HL-60 (cell line): ENCODE measurements at regions not wholly inside any gene's neighbourhood (a gene's known extent, or its start where the extent isn't known, plus 50 kb on each side); places are given as distances from the start of the nearest gene placed in this dataset.

ENCODE experiments used
- DNase-seq, 2 experiments: peaks; one replicate each; pipeline ENCODE4 v3.0.0-alpha.2; 2010 to 2020; ENCODE audit warnings: low read depth in 1 of 2, low spot score in 1 of 2
- H3K27ac ChIP-seq: fragments of 250-450 bp; sonication (Bioruptor Pico); replicated peaks from 2 replicates; pipeline ENCODE4 v1.5.1; 2020; ENCODE audit warnings: mild to moderate bottlenecking, moderate library complexity
- H3K27me3 ChIP-seq: fragments of 250-450 bp; sonication (Bioruptor Pico); 2 replicates; pipeline ENCODE4 v1.5.1; 2021; ENCODE audit warnings: mild to moderate bottlenecking, moderate library complexity; ENCODE audit not compliant: insufficient read depth, poor library complexity, severe bottlenecking
- H3K4me3 ChIP-seq: replicated peaks from 2 replicates; pipeline ENCODE4 v1.5.1; 2011; ENCODE audit warnings: mild to moderate bottlenecking, control low read depth, low read length; ENCODE audit not compliant: insufficient read depth
- CTCF ChIP-seq: IDR thresholded peaks from one replicate; pipeline ENCODE4 v1.5.1; 2011; ENCODE audit warnings: low read length, control low read depth, inconsistent platforms; ENCODE audit not compliant: insufficient read depth
- GABPA ChIP-seq: IDR thresholded peaks from 2 replicates; pipeline ENCODE4 v1.6.1; 2012; ENCODE audit warnings: low read depth
- POLR2AphosphoS5 ChIP-seq: IDR thresholded peaks from 2 replicates; pipeline ENCODE4 v1.6.1; 2012; ENCODE audit warnings: low read depth
- SPI1 ChIP-seq: IDR thresholded peaks from 2 replicates; pipeline ENCODE4 v1.6.1; 2012; ENCODE audit warnings: low read depth, mild to moderate bottlenecking, borderline replicate concordance
- TF ChIP-seq, protein P1 (sequence below): IDR thresholded peaks from 2 replicates; pipeline ENCODE4 v1.6.1; 2012; ENCODE audit warnings: low read depth; ENCODE audit not compliant: insufficient replicate concordance

- Histone ChIP-seq H3K4me3 (no peak overlapping the region), H3K27me3 (no peaks in the 10 kb centered on the region), H3K27ac (no peak overlapping the region)
- no peak for DNase-seq
- TF ChIP-seq GABPA (no peak), POLR2AphosphoS5 (no peak), CTCF (no peak), SPI1 (no peak)
- TF ChIP-seq, protein P1, sequence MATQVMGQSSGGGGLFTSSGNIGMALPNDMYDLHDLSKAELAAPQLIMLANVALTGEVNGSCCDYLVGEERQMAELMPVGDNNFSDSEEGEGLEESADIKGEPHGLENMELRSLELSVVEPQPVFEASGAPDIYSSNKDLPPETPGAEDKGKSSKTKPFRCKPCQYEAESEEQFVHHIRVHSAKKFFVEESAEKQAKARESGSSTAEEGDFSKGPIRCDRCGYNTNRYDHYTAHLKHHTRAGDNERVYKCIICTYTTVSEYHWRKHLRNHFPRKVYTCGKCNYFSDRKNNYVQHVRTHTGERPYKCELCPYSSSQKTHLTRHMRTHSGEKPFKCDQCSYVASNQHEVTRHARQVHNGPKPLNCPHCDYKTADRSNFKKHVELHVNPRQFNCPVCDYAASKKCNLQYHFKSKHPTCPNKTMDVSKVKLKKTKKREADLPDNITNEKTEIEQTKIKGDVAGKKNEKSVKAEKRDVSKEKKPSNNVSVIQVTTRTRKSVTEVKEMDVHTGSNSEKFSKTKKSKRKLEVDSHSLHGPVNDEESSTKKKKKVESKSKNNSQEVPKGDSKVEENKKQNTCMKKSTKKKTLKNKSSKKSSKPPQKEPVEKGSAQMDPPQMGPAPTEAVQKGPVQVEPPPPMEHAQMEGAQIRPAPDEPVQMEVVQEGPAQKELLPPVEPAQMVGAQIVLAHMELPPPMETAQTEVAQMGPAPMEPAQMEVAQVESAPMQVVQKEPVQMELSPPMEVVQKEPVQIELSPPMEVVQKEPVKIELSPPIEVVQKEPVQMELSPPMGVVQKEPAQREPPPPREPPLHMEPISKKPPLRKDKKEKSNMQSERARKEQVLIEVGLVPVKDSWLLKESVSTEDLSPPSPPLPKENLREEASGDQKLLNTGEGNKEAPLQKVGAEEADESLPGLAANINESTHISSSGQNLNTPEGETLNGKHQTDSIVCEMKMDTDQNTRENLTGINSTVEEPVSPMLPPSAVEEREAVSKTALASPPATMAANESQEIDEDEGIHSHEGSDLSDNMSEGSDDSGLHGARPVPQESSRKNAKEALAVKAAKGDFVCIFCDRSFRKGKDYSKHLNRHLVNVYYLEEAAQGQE, result no peak
Observed at GRCh38 chr2:199703199-199703598, 147.8 kb downstream of the FTCDNL1 start.

DNA sequence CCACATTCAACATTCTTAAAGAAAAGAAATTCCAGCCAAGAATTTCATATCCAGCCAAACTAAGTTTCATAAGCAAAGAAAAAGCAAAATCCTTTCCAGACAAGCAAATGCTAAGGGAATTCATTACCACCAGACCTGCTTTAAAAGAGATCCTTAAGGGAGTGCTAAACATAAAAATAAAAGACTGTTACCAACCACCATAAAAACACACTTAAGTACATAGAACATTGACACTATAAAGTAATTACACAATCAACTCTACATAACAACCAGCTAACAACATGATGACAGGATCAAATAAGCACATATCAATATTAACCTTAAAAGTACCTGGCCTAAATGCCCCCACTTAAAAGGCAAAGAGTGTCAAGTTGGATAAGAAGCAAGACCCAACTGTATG, 153.5 kb downstream of the FTCDNL1 start:
- no peak overlapping the region for H3K27ac ChIP-seq
- TF ChIP-seq GABPA, result no peak
- TF ChIP-seq, protein P1, result no peak
- no peak for TF ChIP-seq SPI1
- no peak for TF ChIP-seq POLR2AphosphoS5
- TF ChIP-seq CTCF, result no peak
- no peaks in the 10 kb centered on the region for H3K27me3 ChIP-seq
- DNase-seq, result no peak
- H3K4me3 ChIP-seq, result no peak overlapping the region

DNA sequence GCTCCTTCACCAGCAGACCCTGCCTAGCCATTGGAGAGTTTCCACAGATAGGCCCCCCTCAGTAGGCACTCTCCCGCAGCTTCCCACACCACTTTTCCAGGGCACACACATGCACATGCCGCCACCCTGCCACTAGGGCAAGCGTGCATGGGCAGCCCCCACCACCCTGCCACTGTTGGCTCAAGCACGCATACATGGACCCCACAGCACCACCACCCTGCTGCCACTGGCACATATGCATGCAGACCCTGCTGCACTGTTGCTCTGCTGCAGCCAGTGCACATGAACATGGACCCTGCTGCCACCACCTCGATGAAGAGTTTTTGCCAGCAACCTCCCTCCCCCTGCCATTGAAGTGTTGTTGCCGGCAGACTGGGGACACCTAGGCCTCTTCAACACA, 154.9 kb downstream of the FTCDNL1 start:
- TF ChIP-seq CTCF, result no peak
- TF ChIP-seq, protein P1, result no peak
- no peak overlapping the region for H3K4me3 ChIP-seq
- no peaks in the 10 kb centered on the region for H3K27me3 ChIP-seq
- DNase-seq, result no peak
- H3K27ac ChIP-seq, result no peak overlapping the region
